Astrocyte (in vitro differentiated cells and primary cell): ENCODE measurements at regions not wholly inside any gene's neighbourhood (a gene's known extent, or its start where the extent isn't known, plus 50 kb on each side); places are given as distances from the start of the nearest gene placed in this dataset.

Source experiments
- DNase-seq: peaks from one replicate; pipeline ENCODE4 v3.0.0-alpha.2; 2010; ENCODE audit warnings: low read depth
- FAIRE-seq: peaks from 2 replicates; lab custom pipeline; 2011; peaks lifted over from hg19 to GRCh38; lab: Jason Lieb, UNC
- H2AFZ ChIP-seq: 2 replicates; pipeline ENCODE4 v1.6.0; 2012; ENCODE audit warnings: low read depth, low read length, inconsistent platforms
- H3K27ac ChIP-seq: 2 replicates; pipeline ENCODE4 v1.5.1; 2011; ENCODE audit warnings: low read depth, low read length, inconsistent platforms
- H3K27me3 ChIP-seq: 2 replicates; pipeline ENCODE4 v1.6.0; 2011; ENCODE audit warnings: low read length, inconsistent platforms; ENCODE audit not compliant: insufficient read depth
- H3K36me3 ChIP-seq: 2 replicates; pipeline ENCODE4 v1.5.1; 2011; ENCODE audit warnings: low read length, inconsistent platforms; ENCODE audit not compliant: insufficient read depth
- H3K4me1 ChIP-seq: 2 replicates; pipeline ENCODE4 v1.5.1; 2011; ENCODE audit warnings: low read length, inconsistent platforms; ENCODE audit not compliant: insufficient read depth
- H3K4me2 ChIP-seq: 2 replicates; pipeline ENCODE4 v1.6.0; 2012; ENCODE audit warnings: low read length, inconsistent platforms
- H3K4me3 ChIP-seq: 2 replicates; pipeline ENCODE4 v1.5.1; 2011; ENCODE audit warnings: low read depth, mild to moderate bottlenecking, low read length, inconsistent platforms; ENCODE audit not compliant: insufficient read depth
- H3K79me2 ChIP-seq: 2 replicates; pipeline ENCODE4 v1.6.0; 2012; ENCODE audit warnings: mild to moderate bottlenecking, low read length, inconsistent platforms; ENCODE audit not compliant: insufficient read depth
- H3K9ac ChIP-seq: 2 replicates; pipeline ENCODE4 v1.6.0; 2012; ENCODE audit warnings: mild to moderate bottlenecking, low read length, inconsistent platforms
- H3K9me3 ChIP-seq: 2 replicates; pipeline ENCODE4 v1.5.1; 2012; ENCODE audit warnings: low read depth, mild to moderate bottlenecking, low read length, inconsistent platforms; ENCODE audit not compliant: insufficient read depth
- H4K20me1 ChIP-seq: 2 replicates; pipeline ENCODE4 v1.6.0; 2012; ENCODE audit warnings: low read length, inconsistent platforms; ENCODE audit not compliant: insufficient read depth
- H3K27ac Mint-ChIP-seq: one replicate; pipeline ENCODE4 v1.8.0; 2021; ENCODE audit warnings: mild to moderate bottlenecking, mixed read lengths; ENCODE audit not compliant: unreplicated experiment
- H3K27me3 Mint-ChIP-seq: one replicate; pipeline ENCODE4 v1.8.0; 2021; ENCODE audit warnings: low read depth, mixed read lengths; ENCODE audit not compliant: unreplicated experiment
- H3K36me3 Mint-ChIP-seq: one replicate; pipeline ENCODE4 v1.8.0; 2021; ENCODE audit warnings: low read depth, mixed read lengths; ENCODE audit not compliant: unreplicated experiment
- H3K4me1 Mint-ChIP-seq: one replicate; pipeline ENCODE4 v1.8.0; 2021; ENCODE audit warnings: low read depth, mixed read lengths; ENCODE audit not compliant: unreplicated experiment
- H3K4me3 Mint-ChIP-seq: one replicate; pipeline ENCODE4 v1.8.0; 2021; ENCODE audit warnings: mild to moderate bottlenecking, moderate library complexity, mixed read lengths; ENCODE audit not compliant: unreplicated experiment
- H3K9me3 Mint-ChIP-seq: one replicate; pipeline ENCODE4 v1.8.0; 2021; ENCODE audit warnings: mild to moderate bottlenecking, mixed read lengths; ENCODE audit not compliant: unreplicated experiment
- CTCF ChIP-seq: IDR thresholded peaks from 2 replicates; pipeline ENCODE4 v1.5.1; 2011; ENCODE audit warnings: low read depth, mild to moderate bottlenecking, inconsistent platforms, low read length, moderate library complexity; ENCODE audit not compliant: insufficient read depth
- EZH2 ChIP-seq: IDR thresholded peaks from 2 replicates; pipeline ENCODE4 v1.6.1; 2012; ENCODE audit warnings: mild to moderate bottlenecking, low read length, inconsistent platforms; ENCODE audit not compliant: insufficient read depth

GRCh38 chr7:142308918-142309317 lies 51.1 kb upstream of the PRSS58 start:
- peaks cover 2% of the 10 kb centered on the region for H3K4me1 Mint-ChIP-seq
- H3K27me3 Mint-ChIP-seq, result peaks cover 8% of the 10 kb centered on the region
- FAIRE-seq (no peak), DNase-seq (no peak)
- no peaks in the 10 kb centered on the region for H3K36me3 Mint-ChIP-seq
- no peaks in the 10 kb centered on the region for H3K4me1 ChIP-seq
- H3K9me3 ChIP-seq, result no peaks in the 10 kb centered on the region
- H2AFZ ChIP-seq, result no peak overlapping the region
- no peaks in the 10 kb centered on the region for H3K27me3 ChIP-seq
- H3K4me3 ChIP-seq, result no peak overlapping the region
- H3K9ac ChIP-seq, result no peak overlapping the region
- no peak for TF ChIP-seq CTCF
- TF ChIP-seq EZH2, result no peak
- no peak overlapping the region for H3K27ac ChIP-seq
- no peak overlapping the region for H3K4me2 ChIP-seq
- H3K4me3 Mint-ChIP-seq, result no peak overlapping the region
- H4K20me1 ChIP-seq, result no peaks in the 10 kb centered on the region
- H3K79me2 ChIP-seq, result no peaks in the 10 kb centered on the region
- H3K27ac Mint-ChIP-seq, result no peak overlapping the region
- peaks cover 2% of the 10 kb centered on the region for H3K9me3 Mint-ChIP-seq
- no peaks in the 10 kb centered on the region for H3K36me3 ChIP-seq

GRCh38 chr7:142308326-142308725 lies 50.5 kb upstream of the PRSS58 start:
- no peak overlapping the region for H3K27ac Mint-ChIP-seq
- Histone ChIP-seq H3K36me3 (no peaks in the 10 kb centered on the region), H3K27me3 (no peaks in the 10 kb centered on the region), H2AFZ (no peak overlapping the region), H3K4me3 (no peak overlapping the region), H3K4me2 (no peak overlapping the region), H3K27ac (no peak overlapping the region), H3K9me3 (no peaks in the 10 kb centered on the region), H3K4me1 (no peaks in the 10 kb centered on the region), H3K79me2 (no peaks in the 10 kb centered on the region), H3K9ac (no peak overlapping the region), H4K20me1 (no peaks in the 10 kb centered on the region)
- H3K36me3 Mint-ChIP-seq, result no peaks in the 10 kb centered on the region
- H3K27me3 Mint-ChIP-seq, result peaks cover 8% of the 10 kb centered on the region
- FAIRE-seq (no peak), DNase-seq (no peak)
- TF ChIP-seq EZH2 (no peak), CTCF (no peak)
- H3K4me3 Mint-ChIP-seq, result no peak overlapping the region
- peaks cover 2% of the 10 kb centered on the region for H3K4me1 Mint-ChIP-seq
- peaks cover 2% of the 10 kb centered on the region for H3K9me3 Mint-ChIP-seq
